PFSK-1 (cell line): ENCODE measurements at regions not wholly inside any gene's neighbourhood (a gene's known extent, or its start where the extent isn't known, plus 50 kb on each side); places are given as distances from the start of the nearest gene placed in this dataset.

ENCODE experiments used
- FOXP2 ChIP-seq: optimal IDR thresholded peaks from 2 replicates; pipeline ENCODE3; 2011; ENCODE audit warnings: borderline replicate concordance, control low read depth, inconsistent platforms; ENCODE audit not compliant: insufficient read depth; ENCODE audit errors: extremely low read length, extremely low read depth
- POLR2AphosphoS5 ChIP-seq: IDR thresholded peaks from 2 replicates; pipeline ENCODE4 v1.6.1; 2012; ENCODE audit warnings: low read depth, mild to moderate bottlenecking, control low read depth, low read length, moderate library complexity
- REST ChIP-seq, 2 experiments: IDR thresholded peaks; 2 replicates each; pipeline versions ENCODE4 v1.6.1 to v1.8.0; 2011 to 2012; ENCODE audit warnings: low read depth in 2 of 2, low read length in 2 of 2, control low read depth in 1 of 2, inconsistent platforms in 1 of 2, mild to moderate bottlenecking in 1 of 2, moderate library complexity in 1 of 2; ENCODE audit not compliant: insufficient read depth in 1 of 2
- SIN3A ChIP-seq: IDR thresholded peaks from 2 replicates; pipeline ENCODE4 v1.6.1; 2012; ENCODE audit warnings: mild to moderate bottlenecking, low read length, moderate library complexity, borderline replicate concordance; ENCODE audit not compliant: insufficient read depth
- TAF1 ChIP-seq: IDR thresholded peaks from 2 replicates; pipeline ENCODE4 v1.6.1; 2012; ENCODE audit warnings: low read length, control low read depth, borderline replicate concordance; ENCODE audit not compliant: insufficient read depth

DNA sequence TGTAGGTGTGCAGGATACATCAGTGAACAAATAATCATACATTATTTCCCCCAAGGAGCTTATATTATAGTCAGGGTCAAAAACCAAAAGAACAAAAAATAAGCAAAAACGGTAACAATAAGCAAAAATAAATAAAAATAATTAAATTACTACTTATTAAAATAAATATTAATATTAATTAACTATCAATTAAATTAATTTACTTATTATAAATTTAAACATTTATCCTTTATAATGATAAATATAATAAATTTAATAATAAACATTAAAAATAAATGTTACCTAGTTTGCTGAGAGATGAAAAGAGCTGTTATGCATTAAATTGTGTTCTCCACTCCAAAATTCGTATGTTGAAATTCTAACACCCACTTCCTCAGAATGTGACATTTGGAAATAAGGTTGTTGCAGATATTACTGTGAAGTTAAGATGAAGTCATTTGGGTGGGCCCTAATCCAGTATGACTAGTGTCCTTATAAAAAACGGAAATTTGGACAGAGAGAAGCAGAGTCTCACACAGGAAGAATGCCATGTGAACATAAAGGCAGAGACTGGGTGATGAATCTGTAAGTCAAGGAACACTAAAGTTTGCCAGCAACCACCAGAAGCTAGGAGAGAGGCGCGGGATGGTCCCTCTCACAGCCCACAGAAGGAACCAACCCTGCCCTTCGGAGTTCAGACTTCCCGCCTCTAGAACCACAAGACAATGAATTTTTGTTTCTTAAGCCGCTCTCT is 67.2 kb upstream of the IBSP start:
- TF ChIP-seq POLR2AphosphoS5 (no peak), SIN3A (no peak), FOXP2 (no peak), REST (IDR thresholded peaks at IDR 0.05; ENCODE audit: insufficient read depth in 1 of 2, low read depth in 2 of 2, low read length in 2 of 2) (no peak), TAF1 (no peak)

GRCh38 chr4:87734084-87734483 is 65.3 kb upstream of the IBSP start:
- TF ChIP-seq REST (IDR thresholded peaks at IDR 0.05; ENCODE audit: insufficient read depth in 1 of 2, low read depth in 2 of 2, low read length in 2 of 2): no peak
- no peak for TF ChIP-seq SIN3A
- no peak for TF ChIP-seq POLR2AphosphoS5
- no peak for TF ChIP-seq TAF1
- no peak for TF ChIP-seq FOXP2

DNA sequence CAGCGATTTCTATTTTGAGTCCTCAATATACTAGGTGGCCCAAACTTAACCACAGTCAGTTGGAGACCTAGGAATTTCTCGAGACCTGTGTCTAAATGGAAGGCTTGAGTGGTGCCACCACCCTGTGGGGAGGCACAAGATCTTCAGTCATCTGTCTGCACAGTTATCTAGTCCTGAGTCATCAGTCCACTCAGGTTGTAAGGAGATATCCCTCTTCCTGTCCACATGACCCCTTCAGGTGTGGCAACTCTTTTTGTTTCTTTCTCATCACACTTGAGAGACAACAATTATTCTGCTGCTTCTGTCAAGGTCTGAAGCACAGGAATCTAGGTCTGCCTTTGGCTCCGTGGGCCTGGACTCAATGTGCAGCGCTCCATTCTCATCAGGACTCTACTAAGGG is 64.4 kb upstream of the IBSP start:
- TF ChIP-seq SIN3A (no peak), FOXP2 (no peak), POLR2AphosphoS5 (no peak), TAF1 (no peak), REST (IDR thresholded peaks at IDR 0.05; ENCODE audit: insufficient read depth in 1 of 2, low read depth in 2 of 2, low read length in 2 of 2) (no peak)

DNA sequence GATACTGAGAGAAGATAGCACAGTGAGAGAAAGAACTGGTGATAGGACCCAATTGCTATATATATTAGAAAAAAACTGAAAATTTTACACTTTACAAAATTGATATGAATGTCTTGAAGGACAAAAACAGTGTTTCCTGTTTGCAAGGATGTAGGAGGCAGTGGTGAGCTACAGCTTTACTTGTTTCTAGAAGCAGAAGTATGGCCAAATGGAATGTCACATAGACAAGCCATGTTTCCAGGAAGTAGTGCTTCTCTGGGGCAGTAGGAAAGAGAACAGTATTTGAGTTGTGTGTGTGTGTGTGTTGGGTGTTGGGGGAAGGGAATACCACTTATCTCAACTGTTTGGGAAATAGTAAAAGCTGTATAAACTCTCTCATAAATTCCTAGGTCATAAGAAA is 60.9 kb upstream of the IBSP start:
- no peak for TF ChIP-seq REST (IDR thresholded peaks at IDR 0.05; ENCODE audit: insufficient read depth in 1 of 2, low read depth in 2 of 2, low read length in 2 of 2)
- no peak for TF ChIP-seq POLR2AphosphoS5
- TF ChIP-seq TAF1: no peak
- no peak for TF ChIP-seq SIN3A
- no peak for TF ChIP-seq FOXP2

DNA sequence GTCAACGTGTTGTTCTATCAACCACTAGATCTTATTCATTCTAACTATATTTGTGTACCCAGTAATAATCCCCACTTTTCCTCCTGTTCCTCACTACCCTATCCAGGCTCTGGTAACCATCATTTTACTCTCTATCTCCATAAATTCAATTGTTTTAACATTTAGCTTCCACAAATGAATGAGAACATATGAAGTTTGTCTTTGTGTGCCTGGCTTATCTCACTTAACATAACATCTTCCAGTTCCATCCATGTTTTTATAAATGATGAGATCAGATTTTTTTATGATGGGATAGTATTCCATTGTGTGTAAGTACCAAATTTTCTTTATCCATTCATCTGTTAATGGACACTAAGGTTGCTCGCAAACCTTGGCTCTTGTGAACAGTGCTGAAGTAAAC is 59.9 kb upstream of the IBSP start:
- TF ChIP-seq SIN3A (no peak), REST (IDR thresholded peaks at IDR 0.05; ENCODE audit: insufficient read depth in 1 of 2, low read depth in 2 of 2, low read length in 2 of 2) (no peak), POLR2AphosphoS5 (no peak), TAF1 (no peak), FOXP2 (no peak)
